Loucy (cell line): ENCODE measurements at regions not wholly inside any gene's neighbourhood (a gene's known extent, or its start where the extent isn't known, plus 50 kb on each side); places are given as distances from the start of the nearest gene placed in this dataset.

ENCODE experiments used
- EZH2phosphoT487 ChIP-seq: fragments of 200-600 bp; IDR thresholded peaks from 2 replicates; pipeline ENCODE4 v1.6.1; 2018; ENCODE audit warnings: antibody characterized with exemption, mild to moderate bottlenecking, moderate library complexity, borderline replicate concordance
- TF ChIP-seq, protein P1 (sequence below): fragments of 200-600 bp; sonication (generic); conservative IDR thresholded peaks from 2 replicates; pipeline ENCODE4 v1.5.1; 2014; ENCODE audit warnings: mild to moderate bottlenecking, antibody characterized with exemption, low read length

DNA sequence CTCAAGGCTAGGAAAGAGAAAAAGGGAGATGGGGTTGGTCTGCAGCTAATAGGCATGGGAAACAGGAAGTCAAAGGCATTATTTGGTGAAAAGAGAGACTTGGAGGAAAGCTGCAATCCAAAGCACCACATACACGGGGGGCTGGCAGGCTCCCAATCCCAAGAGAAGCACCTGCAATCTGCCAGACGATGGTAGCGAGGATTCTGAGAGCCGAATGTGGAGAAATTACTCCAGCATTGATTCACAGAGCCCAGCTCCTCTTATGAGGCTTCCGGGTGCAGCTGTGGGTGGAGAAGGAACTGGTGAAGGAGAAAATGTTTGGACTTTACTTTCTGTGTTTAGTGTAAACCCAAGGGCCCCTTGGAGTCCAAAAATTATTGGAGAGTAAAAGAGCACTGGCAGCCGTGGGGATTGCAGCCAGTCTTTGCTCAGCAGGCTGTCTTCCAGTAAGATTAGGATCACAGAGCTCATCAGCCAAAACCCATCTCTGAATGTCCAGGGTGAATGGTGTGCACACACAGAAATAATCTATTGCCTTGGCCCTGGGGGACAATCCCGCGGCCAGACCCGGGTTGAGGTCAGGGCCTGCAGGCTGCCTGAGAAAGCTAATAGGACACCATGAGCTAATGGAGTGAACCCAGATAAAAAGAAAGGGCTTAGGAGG is 197.6 kb downstream of the KIT start:
- TF ChIP-seq, protein P1, sequence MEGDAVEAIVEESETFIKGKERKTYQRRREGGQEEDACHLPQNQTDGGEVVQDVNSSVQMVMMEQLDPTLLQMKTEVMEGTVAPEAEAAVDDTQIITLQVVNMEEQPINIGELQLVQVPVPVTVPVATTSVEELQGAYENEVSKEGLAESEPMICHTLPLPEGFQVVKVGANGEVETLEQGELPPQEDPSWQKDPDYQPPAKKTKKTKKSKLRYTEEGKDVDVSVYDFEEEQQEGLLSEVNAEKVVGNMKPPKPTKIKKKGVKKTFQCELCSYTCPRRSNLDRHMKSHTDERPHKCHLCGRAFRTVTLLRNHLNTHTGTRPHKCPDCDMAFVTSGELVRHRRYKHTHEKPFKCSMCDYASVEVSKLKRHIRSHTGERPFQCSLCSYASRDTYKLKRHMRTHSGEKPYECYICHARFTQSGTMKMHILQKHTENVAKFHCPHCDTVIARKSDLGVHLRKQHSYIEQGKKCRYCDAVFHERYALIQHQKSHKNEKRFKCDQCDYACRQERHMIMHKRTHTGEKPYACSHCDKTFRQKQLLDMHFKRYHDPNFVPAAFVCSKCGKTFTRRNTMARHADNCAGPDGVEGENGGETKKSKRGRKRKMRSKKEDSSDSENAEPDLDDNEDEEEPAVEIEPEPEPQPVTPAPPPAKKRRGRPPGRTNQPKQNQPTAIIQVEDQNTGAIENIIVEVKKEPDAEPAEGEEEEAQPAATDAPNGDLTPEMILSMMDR: no peak
- TF ChIP-seq EZH2phosphoT487: no peak
